ENCODE measurements at regions not wholly inside any gene's neighbourhood (a gene's known extent, or its start where the extent isn't known, plus 50 kb on each side); places are given as distances from the start of the nearest gene placed in this dataset.

DNA sequence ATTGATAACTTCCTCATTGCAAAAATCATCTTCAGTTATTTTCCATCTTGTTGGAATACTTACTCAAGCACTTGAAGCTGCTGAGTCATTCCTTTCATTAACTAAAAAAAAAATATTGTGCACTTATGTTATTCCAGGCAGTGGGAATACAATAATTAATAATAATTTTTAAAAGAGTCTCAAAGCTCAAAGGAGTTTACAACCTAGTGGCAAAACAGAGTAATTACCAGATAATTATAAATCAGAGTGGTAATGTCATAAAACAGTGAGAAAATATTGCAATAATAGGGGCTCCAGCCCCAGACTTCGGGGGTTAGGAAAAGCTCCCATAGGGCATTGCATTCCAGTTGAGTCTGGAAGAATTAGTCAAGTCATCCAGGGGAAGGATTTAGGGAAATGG is 79.6 kb downstream of the DDX53 start:
- TF ChIP-seq, protein P1, sequence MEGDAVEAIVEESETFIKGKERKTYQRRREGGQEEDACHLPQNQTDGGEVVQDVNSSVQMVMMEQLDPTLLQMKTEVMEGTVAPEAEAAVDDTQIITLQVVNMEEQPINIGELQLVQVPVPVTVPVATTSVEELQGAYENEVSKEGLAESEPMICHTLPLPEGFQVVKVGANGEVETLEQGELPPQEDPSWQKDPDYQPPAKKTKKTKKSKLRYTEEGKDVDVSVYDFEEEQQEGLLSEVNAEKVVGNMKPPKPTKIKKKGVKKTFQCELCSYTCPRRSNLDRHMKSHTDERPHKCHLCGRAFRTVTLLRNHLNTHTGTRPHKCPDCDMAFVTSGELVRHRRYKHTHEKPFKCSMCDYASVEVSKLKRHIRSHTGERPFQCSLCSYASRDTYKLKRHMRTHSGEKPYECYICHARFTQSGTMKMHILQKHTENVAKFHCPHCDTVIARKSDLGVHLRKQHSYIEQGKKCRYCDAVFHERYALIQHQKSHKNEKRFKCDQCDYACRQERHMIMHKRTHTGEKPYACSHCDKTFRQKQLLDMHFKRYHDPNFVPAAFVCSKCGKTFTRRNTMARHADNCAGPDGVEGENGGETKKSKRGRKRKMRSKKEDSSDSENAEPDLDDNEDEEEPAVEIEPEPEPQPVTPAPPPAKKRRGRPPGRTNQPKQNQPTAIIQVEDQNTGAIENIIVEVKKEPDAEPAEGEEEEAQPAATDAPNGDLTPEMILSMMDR (conservative IDR thresholded peaks at IDR 0.05; ENCODE audit: low read depth, low read length) = no peak
- TF ChIP-seq EZH2 (IDR thresholded peaks at IDR 0.05; ENCODE audit: borderline replicate concordance, low read depth, low read length, poor library complexity, severe bottlenecking) = no peak
